EH (cell line): ENCODE measurements at regions not wholly inside any gene's neighbourhood (a gene's known extent, or its start where the extent isn't known, plus 50 kb on each side); places are given as distances from the start of the nearest gene placed in this dataset.
"Not testable (repeated sequence)": the region's sequence is repeated elsewhere in the genome, so short reads cannot be mapped to it uniquely, and the experiment has no call there.

Experiments used
- DNase-seq: peaks from one replicate; pipeline ENCODE4 v3.0.0-alpha.2; 2015; ENCODE audit warnings: low read depth

DNA sequence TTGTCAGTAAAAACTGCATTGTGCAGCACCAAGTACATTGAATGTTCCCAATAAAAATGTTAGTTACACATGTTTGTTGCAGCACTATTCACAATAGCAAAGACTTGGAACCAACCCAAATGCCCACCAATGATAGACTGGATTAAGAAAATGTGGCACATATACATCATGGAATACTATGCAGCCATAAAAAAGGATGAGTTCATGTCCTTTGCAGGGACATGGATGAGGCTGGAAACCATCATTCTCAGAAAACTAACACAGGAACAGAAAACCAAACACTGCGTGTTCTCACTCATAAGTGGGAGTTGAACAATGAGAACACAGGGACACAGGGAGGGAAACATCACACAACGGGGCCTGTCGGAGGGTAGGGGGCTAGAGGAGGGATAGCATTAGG, 401.3 kb upstream of the NR5A2 start:
- not testable (repeated sequence) for DNase-seq

DNA sequence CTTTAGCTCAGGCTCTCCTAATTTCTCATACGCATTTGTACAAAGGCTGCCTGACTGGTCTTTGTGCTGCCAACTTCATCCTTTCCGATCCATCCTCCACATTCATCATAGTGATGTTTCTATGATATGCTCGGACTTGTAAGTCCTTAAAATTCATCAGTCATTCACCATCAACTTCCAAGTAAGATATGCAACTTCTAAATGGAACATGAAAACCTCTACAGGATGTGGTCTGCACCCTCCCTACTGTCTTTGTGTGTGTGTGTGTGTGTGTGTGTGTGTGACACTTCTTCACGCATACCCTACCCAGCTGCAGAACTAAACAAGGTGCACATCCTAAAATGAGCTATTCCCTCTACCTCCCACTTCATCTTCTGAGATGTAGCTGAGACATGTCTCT, 397.9 kb upstream of the NR5A2 start:
- no peak for DNase-seq

DNA sequence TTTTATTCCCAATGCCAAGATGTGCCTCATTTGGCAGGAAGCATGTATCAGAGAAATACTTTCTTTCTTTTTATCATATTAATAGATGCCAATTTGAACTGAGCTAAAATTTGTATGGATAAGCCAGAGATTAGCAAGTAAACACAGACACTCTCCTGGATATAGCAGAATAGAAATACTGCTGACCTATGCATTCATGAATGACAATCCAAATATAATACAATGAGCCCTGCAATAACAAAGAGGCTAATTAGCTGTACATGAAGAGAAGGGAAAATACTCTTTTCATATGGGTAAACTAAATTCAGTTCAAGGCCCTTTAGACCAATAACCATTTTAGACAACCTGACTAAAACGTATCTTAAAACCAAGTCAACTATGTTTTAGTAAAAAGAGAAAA, 388.1 kb upstream of the NR5A2 start:
- no peak for DNase-seq

DNA sequence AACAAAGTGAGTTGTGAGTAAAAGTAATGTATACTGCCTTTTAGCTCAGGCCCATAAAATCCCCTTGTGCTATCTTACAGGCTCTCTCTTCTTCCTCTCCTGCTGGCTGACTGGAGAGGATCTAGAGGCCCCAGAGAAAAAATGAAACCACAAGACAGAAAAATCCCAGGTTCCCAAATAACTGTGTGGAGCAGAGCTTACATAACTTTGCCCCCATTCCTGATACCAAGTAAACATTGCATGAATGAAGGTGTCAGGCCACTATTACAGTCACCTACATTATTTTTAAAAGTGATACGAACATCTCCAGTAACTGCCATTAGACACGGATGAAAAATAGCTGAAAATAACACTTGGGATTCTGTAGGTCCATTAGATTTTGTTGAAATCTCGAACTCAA, 386.0 kb upstream of the NR5A2 start:
- no peak for DNase-seq

GRCh38 chr1:199644912-199645311, 382.6 kb upstream of the NR5A2 start:
- no peak for DNase-seq

- no peak for DNase-seq
Observed at GRCh38 chr1:199646761-199647160, 380.7 kb upstream of the NR5A2 start.

GRCh38 chr1:199657449-199657848, 370.1 kb upstream of the NR5A2 start:
- peak; percentile 15 for DNase-seq

DNA sequence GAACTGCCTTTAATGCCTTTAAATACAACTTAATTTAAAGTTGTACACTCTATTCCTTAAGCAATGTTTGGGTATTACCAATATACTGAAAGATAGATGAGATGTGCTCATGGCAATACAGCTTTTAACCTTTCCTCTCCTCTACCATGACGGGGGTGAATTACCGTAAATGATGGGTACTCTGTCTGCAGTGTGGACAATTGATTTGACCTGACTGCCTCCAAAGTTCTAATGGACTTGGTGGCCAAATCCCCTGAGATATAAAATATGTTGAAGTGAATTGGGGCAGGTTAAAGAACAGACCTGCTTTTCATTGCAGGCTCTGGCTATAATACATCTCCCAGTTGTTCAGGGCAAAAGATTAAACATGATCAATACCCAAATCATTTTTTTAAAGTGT, 367.4 kb upstream of the NR5A2 start:
- no peak for DNase-seq

- DNase-seq, result no peak
Observed at GRCh38 chr1:199665371-199665770, 362.1 kb upstream of the NR5A2 start.

DNA sequence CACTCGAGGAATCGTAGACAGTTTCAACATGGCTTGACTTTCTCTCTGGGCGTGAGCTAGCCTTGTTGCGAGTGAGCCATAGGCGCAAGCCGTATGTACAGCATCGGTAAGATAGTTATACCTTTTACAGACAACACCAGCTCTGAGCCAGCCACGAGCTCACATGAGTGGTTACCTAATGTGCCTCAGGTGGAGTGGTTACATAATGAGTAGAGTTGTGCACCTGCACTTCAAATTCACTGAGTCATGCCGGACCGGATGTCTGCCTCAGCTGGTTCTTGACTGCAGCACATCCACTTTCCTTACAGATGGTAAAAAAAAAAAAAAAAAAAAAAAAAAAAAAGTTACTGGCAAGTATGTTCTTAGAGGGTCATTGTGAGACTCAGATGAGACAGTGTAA, 360.4 kb upstream of the NR5A2 start:
- no peak for DNase-seq

- no peak for DNase-seq
Observed at GRCh38 chr1:199669916-199670315, 357.6 kb upstream of the NR5A2 start.

DNA sequence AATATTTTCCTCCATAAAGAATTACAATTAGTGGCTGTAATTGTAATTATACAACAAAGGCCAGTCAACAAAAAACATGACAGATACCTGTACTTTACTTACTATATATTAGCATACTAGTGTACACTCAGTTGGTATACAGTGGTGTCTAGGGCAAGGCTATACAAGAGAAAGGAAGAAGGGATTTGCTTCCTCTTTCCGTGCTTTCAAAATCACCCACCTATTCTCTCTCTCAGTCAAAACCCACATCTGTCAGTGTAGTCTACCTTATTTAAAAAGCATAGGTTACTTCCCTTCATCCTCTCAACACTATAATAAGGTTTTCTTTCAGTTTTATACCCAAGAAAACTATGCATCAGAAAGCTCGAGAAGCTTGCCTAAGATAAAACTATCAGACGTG, 355.8 kb upstream of the NR5A2 start:
- no peak for DNase-seq

- DNase-seq, result no peak
Observed at GRCh38 chr1:199675937-199676336, 351.6 kb upstream of the NR5A2 start.

- DNase-seq, result no peak
Observed at GRCh38 chr1:199678771-199679170, 348.7 kb upstream of the NR5A2 start.

DNA sequence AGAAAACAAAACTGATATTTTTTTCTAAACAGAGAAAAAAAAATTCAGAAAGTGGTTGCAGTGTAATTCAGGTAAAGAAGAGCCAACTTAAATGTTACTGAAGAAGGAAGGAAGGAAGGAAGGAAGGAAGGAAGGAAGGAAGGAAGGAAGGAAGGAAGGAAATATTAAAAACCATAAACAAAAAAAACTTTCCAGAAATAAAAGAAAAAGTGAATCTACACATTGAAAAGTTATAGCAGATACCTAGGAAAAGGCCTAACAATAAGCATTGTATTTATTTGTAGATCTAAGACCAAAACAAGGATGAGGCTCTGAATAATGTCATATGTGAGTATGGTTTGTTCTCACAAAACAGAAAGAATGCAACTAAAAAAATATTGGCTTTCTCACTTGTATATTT, 345.4 kb upstream of the NR5A2 start:
- no peak for DNase-seq

DNA sequence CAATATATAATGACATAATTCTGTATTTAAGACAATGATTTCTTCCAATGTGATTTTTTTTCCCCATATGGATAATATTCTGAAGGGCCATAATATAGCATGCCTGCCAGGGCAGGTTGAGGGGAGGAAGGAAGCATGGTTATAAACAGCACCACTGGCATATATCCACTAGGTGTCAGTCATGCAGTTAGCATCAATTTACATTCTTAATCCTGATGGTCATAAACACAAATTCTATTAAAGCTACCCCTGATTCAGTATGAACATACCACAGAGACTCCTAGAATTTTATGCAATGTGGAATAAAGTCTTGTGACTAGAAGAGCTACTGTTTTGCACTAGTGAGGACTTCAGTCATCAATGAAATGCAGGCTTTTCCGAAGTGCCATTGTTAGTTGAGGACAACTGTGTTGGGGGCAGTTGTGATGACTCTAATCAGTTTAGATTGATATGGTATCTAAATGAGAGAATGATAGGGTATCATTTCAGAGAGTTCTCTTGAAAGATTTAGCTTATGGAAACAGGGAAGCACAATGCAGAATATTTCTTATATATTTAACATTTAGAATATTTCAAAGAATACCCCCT, 342.7 kb upstream of the NR5A2 start:
- peak; percentile 77 for DNase-seq

DNA sequence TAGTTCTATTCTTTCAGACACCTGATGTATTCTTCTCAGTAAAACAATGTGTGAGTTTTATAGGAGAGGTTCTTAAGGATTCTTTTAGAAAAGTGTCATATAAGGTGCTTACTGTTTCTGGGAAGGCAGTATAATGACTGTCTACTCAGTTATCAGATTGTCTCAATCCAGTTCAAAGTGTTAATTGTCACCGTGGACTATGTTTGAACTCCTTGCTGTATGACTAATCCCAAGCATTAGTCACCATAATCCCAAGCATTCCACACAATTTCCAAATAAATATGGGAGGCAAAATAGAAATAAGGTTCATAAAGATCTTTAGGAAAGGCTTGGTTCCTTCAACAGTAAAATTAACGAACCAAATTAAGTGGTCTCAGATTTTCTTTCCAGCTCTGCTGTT, 342.1 kb upstream of the NR5A2 start:
- DNase-seq, result peak; percentile 76

- peak; percentile 32 for DNase-seq
Observed at GRCh38 chr1:199687321-199687720, 340.2 kb upstream of the NR5A2 start.

DNA sequence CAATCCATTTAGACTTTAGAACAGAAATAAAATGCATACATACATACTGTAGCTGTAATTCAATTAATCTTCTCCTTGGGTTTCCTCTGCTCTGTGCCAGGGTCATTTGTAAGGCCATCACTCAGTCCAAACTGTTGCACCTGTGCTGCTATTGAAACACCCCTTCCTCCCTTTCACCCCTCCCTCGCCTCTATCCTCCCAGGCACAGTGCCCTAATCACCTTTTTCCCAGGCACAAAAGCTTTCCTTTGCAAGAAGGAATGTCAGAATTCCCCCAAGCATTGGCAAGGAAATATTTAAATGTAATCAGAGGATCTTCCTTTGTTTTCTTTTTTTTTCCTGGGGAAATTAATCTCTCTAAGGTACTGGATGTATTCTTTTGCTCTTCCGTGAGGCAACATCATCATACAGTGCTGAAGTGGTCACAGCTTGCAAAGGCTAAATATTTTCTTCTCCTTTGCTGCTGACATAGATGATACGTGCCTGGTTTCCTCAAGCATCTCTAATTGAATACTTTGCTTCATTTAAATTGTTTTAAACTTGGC, 339.3 kb upstream of the NR5A2 start:
- no peak for DNase-seq

DNA sequence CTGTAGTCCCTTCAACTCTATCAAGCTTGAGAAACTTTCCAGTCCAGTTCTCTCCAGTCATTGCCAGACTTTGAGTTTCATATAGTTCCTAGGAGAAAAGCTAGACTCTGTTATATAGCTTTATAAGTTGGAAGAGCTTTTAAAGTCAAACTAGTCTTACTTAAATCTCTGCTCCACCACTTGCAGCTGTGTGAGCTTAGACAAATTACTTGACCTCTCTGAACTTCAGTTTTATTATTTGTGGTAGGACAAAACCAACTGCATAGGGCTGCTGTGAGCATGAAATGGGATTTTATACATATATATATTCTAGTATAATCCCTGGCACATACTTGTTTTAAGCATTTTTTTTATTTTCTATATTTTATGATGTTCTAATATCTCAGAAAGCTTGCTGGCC, 338.7 kb upstream of the NR5A2 start:
- no peak for DNase-seq

GRCh38 chr1:199690496-199690895, 337.0 kb upstream of the NR5A2 start:
- no peak for DNase-seq

GRCh38 chr1:199691540-199691939, 336.0 kb upstream of the NR5A2 start:
- peak; percentile 86 for DNase-seq

DNA sequence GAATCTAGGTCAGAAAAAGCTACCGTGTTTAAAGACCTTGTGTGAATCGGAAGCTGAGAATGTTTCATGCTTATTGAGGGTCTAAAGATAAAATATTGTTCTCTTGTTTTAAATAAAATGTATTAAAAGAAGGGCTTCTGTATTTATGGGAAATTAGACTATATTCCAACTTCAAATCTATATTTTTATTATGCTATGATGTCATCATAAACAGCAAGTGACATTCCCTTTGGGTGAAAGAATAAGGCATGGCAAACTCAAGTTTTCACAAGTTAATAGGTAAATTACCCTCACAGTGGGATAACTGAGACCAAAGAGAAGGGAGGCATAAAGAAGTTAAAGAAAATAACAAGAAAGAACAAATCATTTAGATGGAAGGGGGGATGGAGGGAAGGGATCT, 333.8 kb upstream of the NR5A2 start:
- DNase-seq, result no peak

DNA sequence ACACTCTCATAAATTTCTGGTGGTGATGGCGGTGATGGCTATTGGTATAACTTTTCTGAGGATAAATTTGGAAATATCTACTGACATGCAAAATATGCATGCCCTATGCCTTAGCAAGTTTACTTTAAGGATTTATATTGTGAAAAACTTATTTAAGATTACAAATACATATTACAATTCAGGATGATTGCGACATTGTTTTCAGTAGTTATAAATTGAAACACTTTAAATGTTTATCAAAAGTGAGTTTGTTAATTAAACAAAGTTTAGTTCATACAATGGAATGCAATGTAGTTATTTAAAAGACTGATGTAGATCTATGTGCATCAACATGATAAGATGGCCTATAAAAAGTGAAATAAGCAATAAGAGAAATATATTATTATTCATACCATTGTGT, 331.3 kb upstream of the NR5A2 start:
- no peak for DNase-seq

GRCh38 chr1:199698222-199698621, 329.3 kb upstream of the NR5A2 start:
- DNase-seq, result no peak
